Body of pancreas (tissue), 4 donors: ENCODE measurements at regions not wholly inside any gene's neighbourhood (a gene's known extent, or its start where the extent isn't known, plus 50 kb on each side); places are given as distances from the start of the nearest gene placed in this dataset.

ENCODE experiments used
- ATAC-seq: fragments of 150-250 bp; one replicate; pipeline ENCODE4 v1.9.1; 2016
- DNase-seq, 4 donors: peaks; one replicate each; pipeline ENCODE4 v3.0.0-alpha.2; 2019
- H3K27ac ChIP-seq, 4 donors: fragments of 200-600 bp; sonication (generic); 1 replicate in 3 of 4; 2 replicates in 1 of 4; pipeline versions ENCODE4 v1.5.1 to v1.6.1; 2016 to 2019; ENCODE audit warnings: mild to moderate bottlenecking in 1 of 4, mixed read lengths in 1 of 4, moderate library complexity in 1 of 4
- H3K27me3 ChIP-seq, 2 donors: fragments of 200-600 bp; sonication (generic); one replicate each; pipeline ENCODE4 v1.6.0; 2016; ENCODE audit warnings: mild to moderate bottlenecking in 1 of 2
- H3K36me3 ChIP-seq, 2 donors: fragments of 200-600 bp; sonication (generic); replicated peaks in 1 of 2; 2 replicates each; pipeline ENCODE4 v1.5.1; 2016; ENCODE audit warnings: low read depth in 2 of 2; ENCODE audit not compliant: insufficient read depth in 1 of 2
- H3K4me1 ChIP-seq: fragments of 200-600 bp; sonication (generic); one replicate; pipeline ENCODE4 v1.6.0; 2016
- H3K4me3 ChIP-seq, 2 donors: fragments of 200-600 bp; sonication (generic); 1 replicate in 1 of 2; 2 replicates in 1 of 2; pipeline ENCODE4 v1.5.1; 2016 to 2019
- H3K9me3 ChIP-seq, 3 donors: fragments of 200-600 bp; sonication (generic); 1 replicate in 2 of 3; 2 replicates in 1 of 3; pipeline ENCODE4 v1.5.1; 2016
- POLR2A ChIP-seq, 3 donors: fragments of 450-650 bp; IDR thresholded peaks; one replicate each; pipeline ENCODE4 v1.6.1; 2016; ENCODE audit warnings: antibody characterized with exemption in 3 of 3, mild to moderate bottlenecking in 2 of 3
- WGBS, 2 donors: methylation state at CpG; one replicate each; pipeline ENCODE4 v1.1.5; 2017; 5-methylcytosine and 5-hydroxymethylcytosine counted together
- intact Hi-C: fragments of 100-400 bp; cut with DNase I; formaldehyde crosslinking; loops from one replicate; pipeline ENCODE4 v1.15.1; 2023
- TF ChIP-seq, protein P1 (sequence below), 7 experiments: fragments of 450-650 bp in 4 of 7; fragments of 200-600 bp in 3 of 7; sonication (generic) in 3 of 7; IDR thresholded peaks; one replicate each; pipeline ENCODE4 v1.5.1; 2016 to 2019; ENCODE audit warnings: antibody characterized with exemption in 7 of 7

DNA sequence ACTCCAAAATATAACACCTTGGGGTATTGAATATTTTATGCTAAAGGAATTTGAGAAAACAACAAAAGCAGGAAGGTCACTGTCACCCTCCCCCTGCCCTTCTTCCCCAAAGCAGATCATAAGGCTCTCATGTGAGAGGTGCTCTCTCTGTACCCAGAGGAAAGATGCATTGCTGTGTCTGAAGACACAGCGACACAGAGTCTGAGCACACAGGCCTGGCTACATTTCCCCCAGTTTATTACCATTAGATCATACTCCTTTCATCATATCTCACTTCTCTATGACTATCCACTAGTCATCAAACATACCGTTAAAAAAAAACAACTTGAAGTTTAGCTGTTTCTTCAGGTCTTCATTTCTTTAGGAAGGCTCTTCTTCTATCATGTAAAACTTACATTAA, 127.1 kb downstream of the PPIAL4G start:
- no peak for DNase-seq
- Histone ChIP-seq H3K9me3 (no peaks in the 10 kb centered on the region), H3K27ac (no peak overlapping the region), H3K27me3 (peaks cover 0 to 21% of the 10 kb centered on the region in 2 donors), H3K36me3 (no peaks in the 10 kb centered on the region), H3K4me1 (no peaks in the 10 kb centered on the region), H3K4me3 (no peak overlapping the region)
- intact Hi-C loops: no loop called here
- TF ChIP-seq, protein P1, sequence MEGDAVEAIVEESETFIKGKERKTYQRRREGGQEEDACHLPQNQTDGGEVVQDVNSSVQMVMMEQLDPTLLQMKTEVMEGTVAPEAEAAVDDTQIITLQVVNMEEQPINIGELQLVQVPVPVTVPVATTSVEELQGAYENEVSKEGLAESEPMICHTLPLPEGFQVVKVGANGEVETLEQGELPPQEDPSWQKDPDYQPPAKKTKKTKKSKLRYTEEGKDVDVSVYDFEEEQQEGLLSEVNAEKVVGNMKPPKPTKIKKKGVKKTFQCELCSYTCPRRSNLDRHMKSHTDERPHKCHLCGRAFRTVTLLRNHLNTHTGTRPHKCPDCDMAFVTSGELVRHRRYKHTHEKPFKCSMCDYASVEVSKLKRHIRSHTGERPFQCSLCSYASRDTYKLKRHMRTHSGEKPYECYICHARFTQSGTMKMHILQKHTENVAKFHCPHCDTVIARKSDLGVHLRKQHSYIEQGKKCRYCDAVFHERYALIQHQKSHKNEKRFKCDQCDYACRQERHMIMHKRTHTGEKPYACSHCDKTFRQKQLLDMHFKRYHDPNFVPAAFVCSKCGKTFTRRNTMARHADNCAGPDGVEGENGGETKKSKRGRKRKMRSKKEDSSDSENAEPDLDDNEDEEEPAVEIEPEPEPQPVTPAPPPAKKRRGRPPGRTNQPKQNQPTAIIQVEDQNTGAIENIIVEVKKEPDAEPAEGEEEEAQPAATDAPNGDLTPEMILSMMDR (IDR thresholded peaks at IDR 0.05): no peak
- no peak for TF ChIP-seq POLR2A (IDR thresholded peaks at IDR 0.05)
- no peak for ATAC-seq
- 82 to 97% methylated on average over 2 of the region's 2 CpGs for WGBS, 2 donors

- H3K9me3 ChIP-seq: no peaks in the 10 kb centered on the region
- no peak for ATAC-seq
- WGBS, 2 donors: 53 to 59% methylated on average over 15 of the region's 15 CpGs
- TF ChIP-seq POLR2A (IDR thresholded peaks at IDR 0.05): no peak
- TF ChIP-seq, protein P1 (IDR thresholded peaks at IDR 0.05): no peak
- no peak for DNase-seq
- no peaks in the 10 kb centered on the region for H3K36me3 ChIP-seq
- H3K4me3 ChIP-seq: no peak overlapping the region
- intact Hi-C loops: no loop called here
- peaks cover 0 to 24% of the 10 kb centered on the region in 2 donors for H3K27me3 ChIP-seq
- no peaks in the 10 kb centered on the region for H3K4me1 ChIP-seq
- H3K27ac ChIP-seq: no peak overlapping the region
These were observed 128.2 kb downstream of the PPIAL4G start for GRCh38 chr1:148354913-148355308.

DNA sequence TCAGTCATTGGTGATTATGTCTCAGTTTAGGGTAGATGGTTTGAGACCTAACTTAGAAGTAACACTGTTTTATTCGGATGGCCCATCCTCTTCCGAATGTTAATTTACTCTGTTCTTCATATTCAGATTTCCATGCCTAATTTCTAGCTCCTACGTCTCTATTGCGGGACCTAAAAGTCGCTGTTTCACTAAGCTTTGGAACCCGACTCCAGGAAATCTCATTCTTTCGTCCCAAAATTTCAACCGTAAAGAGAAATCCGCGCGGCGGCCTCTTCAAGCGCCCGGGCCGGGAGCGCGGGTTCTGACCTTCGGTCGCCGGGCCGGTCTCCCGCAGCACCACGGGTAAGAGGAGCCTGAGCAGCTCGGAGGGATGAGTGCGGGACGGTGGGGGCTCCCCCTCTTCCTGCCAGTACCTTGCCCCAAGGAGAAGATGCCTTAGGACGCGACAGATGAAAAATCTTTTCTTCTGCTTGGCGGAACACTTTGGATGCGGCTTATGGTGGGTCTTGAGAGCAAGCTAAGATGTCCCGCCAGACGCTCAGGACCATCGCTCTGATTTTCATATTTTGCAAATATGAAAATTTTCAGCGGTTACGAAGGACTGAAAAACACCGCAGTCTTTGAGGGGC, 128.7 kb downstream of the PPIAL4G start:
- ATAC-seq (no peak), DNase-seq (no peak)
- Histone ChIP-seq H3K36me3 (no peaks in the 10 kb centered on the region), H3K4me1 (no peaks in the 10 kb centered on the region), H3K9me3 (no peaks in the 10 kb centered on the region), H3K4me3 (no peak overlapping the region), H3K27me3 (peaks cover 0 to 24% of the 10 kb centered on the region in 2 donors), H3K27ac (no peak overlapping the region)
- intact Hi-C loops: no loop called here
- 19 to 22% methylated on average over 36 of the region's 36 CpGs for WGBS, 2 donors
- TF ChIP-seq, protein P1 (IDR thresholded peaks at IDR 0.05): no peak
- TF ChIP-seq POLR2A (IDR thresholded peaks at IDR 0.05): no peak

DNA sequence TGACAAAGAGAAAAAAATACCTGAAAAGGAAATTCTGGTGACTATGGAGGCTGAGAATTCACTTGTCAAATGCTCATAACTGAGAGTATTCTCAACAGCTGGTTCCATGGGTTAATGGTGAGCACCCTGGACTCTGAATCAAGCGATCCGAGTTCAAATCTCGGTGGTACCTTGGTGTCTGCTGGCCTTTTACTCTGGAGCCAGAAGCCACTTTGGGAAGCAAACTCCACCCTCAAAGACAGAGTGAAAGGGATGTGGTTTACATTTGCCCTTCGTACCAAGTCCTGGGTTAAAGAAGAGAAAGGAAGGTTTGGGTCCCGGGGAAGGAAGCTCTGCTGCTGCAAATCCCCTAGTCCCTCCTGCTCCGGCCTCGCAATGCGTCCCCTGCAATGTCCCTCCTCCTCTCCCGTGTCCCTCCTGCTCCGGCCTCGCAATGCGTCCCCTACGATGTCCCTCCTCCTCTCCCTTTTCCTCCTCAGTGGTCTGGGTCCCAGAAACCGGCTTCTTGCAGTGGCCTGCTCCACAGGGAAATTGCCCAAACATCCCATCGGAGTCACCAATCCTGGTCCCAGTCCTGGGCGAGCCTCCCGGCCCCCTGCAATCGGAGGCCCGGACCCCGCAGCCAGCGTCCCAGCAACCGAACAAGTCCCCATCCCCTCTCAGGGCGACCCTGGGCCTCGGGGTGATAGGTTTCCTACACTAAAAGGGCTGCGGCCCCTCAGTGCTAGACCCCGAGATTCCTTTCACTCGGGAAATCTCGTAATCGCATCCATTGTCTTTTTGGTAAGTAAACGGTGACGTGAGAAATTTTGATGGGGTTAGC, 129.4 kb downstream of the PPIAL4G start:
- Histone ChIP-seq H3K4me3 (no peak overlapping the region), H3K4me1 (no peaks in the 10 kb centered on the region), H3K27ac (no peak overlapping the region), H3K27me3 (peaks cover 0 to 24% of the 10 kb centered on the region in 2 donors), H3K9me3 (no peaks in the 10 kb centered on the region), H3K36me3 (no peaks in the 10 kb centered on the region)
- 29 to 42% methylated on average over 31 of the region's 31 CpGs for WGBS, 2 donors
- ATAC-seq (no peak), DNase-seq (no peak)
- intact Hi-C loops: no loop called here
- no peak for TF ChIP-seq POLR2A (IDR thresholded peaks at IDR 0.05)
- TF ChIP-seq, protein P1 (IDR thresholded peaks at IDR 0.05): no peak
